SJSA1 (cell line): ENCODE measurements at regions not wholly inside any gene's neighbourhood (a gene's known extent, or its start where the extent isn't known, plus 50 kb on each side); places are given as distances from the start of the nearest gene placed in this dataset.
"Not testable (repeated sequence)": the region's sequence is repeated elsewhere in the genome, so short reads cannot be mapped to it uniquely, and the experiment has no call there.

Source experiments
- DNase-seq, 2 experiments: peaks; one replicate each; pipeline ENCODE4 v3.0.0-alpha.2; 2015 to 2020; ENCODE audit warnings: low spot score in 2 of 2, low read depth in 1 of 2
- H3K27ac ChIP-seq: fragments of 250-450 bp; sonication (Bioruptor Pico); 2 replicates; pipeline ENCODE4 v1.5.1; 2020; ENCODE audit warnings: mild to moderate bottlenecking, moderate library complexity
- H3K27me3 ChIP-seq: fragments of 250-450 bp; sonication (Bioruptor Pico); replicated peaks from 2 replicates; pipeline ENCODE4 v1.5.1; 2020; ENCODE audit warnings: mild to moderate bottlenecking, moderate library complexity
- H3K36me3 ChIP-seq: fragments of 250-450 bp; sonication (Bioruptor Pico); 2 replicates; pipeline ENCODE4 v1.5.1; 2020; ENCODE audit warnings: mild to moderate bottlenecking
- H3K4me1 ChIP-seq: fragments of 250-450 bp; sonication (Bioruptor Pico); replicated peaks from 2 replicates; pipeline ENCODE4 v1.6.1; 2021; ENCODE audit warnings: mild to moderate bottlenecking
- H3K4me3 ChIP-seq: fragments of 250-450 bp; sonication (Bioruptor Pico); 2 replicates; pipeline ENCODE4 v1.5.1; 2020; ENCODE audit warnings: mild to moderate bottlenecking
- H3K9me3 ChIP-seq: fragments of 250-450 bp; sonication (Bioruptor Pico); replicated peaks from 2 replicates; pipeline ENCODE4 v1.5.1; 2020; ENCODE audit warnings: mild to moderate bottlenecking

DNA sequence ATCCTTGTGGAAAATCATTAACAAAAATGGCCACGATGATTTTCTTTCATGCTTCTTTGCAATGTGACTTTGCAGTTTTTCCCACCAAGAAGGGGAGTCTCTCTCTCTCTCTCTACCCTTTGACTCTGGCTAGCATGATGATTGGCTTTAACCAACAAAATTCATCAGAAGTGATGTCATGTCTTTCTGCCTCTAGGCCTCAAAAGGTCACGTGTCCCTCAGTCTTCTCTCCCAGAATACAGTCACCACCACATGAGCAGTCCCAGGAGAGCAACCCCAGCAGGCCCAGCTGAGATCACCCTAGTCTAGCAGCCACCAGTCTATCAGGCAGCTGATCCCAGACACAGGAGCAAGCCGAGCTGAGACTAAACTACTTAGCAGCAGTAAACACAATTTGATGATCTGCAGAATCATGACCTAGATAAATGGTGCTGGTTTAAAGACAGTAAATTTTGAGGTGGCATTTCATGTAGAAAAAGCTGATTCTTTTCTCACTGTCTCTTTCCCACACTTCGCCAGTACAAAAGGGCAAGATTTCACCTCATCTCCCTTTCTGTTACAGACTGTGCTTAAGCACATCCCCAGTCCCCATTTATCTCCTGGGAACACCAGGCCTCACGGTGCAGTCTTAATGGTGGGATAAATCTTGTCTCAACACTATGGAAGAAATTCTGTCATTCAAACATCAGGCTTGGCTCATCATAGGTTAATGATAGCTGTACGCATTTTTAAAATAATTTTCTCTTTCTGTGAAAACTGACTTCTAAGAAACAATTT, 132.7 kb downstream of the SCG2 start:
- no peak overlapping the region for H3K4me3 ChIP-seq
- H3K4me1 ChIP-seq: no peaks in the 10 kb centered on the region
- H3K36me3 ChIP-seq: no peaks in the 10 kb centered on the region
- H3K27me3 ChIP-seq: no peaks in the 10 kb centered on the region
- H3K27ac ChIP-seq: no peak overlapping the region
- H3K9me3 ChIP-seq: no peaks in the 10 kb centered on the region; the same call in 1 of the 2 replicates
- DNase-seq: no peak

DNA sequence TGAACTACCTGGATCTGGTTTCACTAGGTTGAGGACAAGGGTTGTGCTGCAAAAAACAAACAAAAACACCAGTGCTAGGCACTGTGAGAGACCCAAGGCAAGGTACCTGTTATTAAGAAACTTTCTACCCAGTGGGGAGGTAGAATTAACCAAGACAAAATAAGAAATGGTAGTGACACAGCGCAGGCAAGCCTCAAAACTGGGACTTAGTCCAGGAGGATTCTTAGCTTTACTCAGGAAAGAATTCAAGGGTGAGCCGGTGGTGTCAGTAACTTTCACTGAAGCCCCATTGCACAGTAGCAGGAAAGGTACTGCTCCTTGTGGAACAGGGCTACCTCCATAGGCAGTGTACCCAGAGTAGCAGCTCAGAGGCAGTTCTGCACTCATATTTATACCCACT, 131.6 kb downstream of the SCG2 start:
- DNase-seq: no peak
- H3K9me3 ChIP-seq: no peaks in the 10 kb centered on the region; the same call in 1 of the 2 replicates
- no peaks in the 10 kb centered on the region for H3K4me1 ChIP-seq
- H3K4me3 ChIP-seq: no peak overlapping the region
- no peaks in the 10 kb centered on the region for H3K36me3 ChIP-seq
- no peaks in the 10 kb centered on the region for H3K27me3 ChIP-seq
- no peak overlapping the region for H3K27ac ChIP-seq

DNA sequence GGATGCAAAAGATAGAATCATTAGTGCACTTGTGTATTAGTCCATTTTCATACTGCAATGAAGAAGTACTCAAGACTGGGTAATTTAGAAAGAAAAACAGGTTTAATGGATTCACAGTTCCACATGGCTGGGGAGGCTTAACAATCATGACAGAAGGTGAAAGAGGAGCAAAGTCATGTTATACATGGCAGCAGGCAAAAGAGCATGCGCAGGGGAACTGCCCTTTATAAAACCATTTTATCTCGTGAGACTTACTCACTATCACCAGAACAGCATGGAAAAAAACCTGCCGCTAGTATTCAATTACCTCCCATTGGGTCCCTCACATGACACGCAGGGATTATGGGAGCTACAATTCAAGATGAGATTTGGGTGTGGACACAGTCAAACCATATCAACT, 129.4 kb downstream of the SCG2 start:
- H3K4me1 ChIP-seq: no peaks in the 10 kb centered on the region
- no peak overlapping the region for H3K4me3 ChIP-seq
- H3K36me3 ChIP-seq: no peaks in the 10 kb centered on the region
- no peak for DNase-seq
- H3K27ac ChIP-seq: no peak overlapping the region
- no peaks in the 10 kb centered on the region; the same call in 1 of the 2 replicates for H3K9me3 ChIP-seq
- H3K27me3 ChIP-seq: no peaks in the 10 kb centered on the region

DNA sequence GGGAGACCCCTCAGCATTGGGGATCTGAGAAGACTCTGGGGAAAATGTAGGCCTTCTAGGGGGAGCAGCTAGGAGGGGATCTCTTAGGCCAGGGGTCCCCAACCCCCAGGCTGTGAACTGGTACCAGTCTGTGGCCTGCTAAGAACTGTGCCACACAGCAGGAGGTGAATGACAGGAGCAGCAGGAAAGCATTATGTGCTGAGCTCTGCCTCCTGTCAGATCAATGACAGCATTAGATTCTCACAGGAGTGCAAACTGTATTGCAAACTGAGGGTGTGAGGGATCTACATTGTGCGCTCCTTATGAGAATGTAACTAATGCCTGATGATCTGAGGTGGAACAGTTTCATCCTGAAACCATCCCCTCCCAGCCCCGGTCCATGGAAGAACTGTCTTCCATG, 127.3 kb downstream of the SCG2 start:
- no peak for DNase-seq
- H3K36me3 ChIP-seq: no peaks in the 10 kb centered on the region
- H3K9me3 ChIP-seq: no peaks in the 10 kb centered on the region
- H3K4me1 ChIP-seq: no peaks in the 10 kb centered on the region
- no peak overlapping the region for H3K4me3 ChIP-seq
- no peaks in the 10 kb centered on the region for H3K27me3 ChIP-seq
- H3K27ac ChIP-seq: no peak overlapping the region

DNA sequence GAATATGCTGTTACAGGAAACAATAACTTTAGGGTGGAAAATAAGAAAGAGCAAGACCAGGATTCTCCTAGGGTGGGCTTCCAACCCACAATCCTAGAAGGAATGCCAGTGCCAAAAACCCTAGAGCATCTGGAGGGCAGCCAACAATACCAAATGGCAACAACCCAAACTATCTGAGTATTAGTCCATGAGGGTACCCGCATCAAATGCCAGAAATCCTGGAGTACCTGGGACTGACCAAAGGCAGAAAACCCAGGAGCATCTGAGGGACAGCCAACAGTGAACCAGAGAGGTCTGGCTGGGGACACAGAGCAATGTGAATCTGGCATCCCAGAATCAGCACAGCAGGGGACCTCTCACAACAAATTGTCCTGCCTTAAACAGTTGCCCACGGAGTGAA, 126.3 kb downstream of the SCG2 start:
- no peaks in the 10 kb centered on the region for H3K27me3 ChIP-seq
- no peaks in the 10 kb centered on the region for H3K36me3 ChIP-seq
- no peak overlapping the region for H3K27ac ChIP-seq
- no peaks in the 10 kb centered on the region for H3K9me3 ChIP-seq
- DNase-seq: no peak
- no peaks in the 10 kb centered on the region for H3K4me1 ChIP-seq
- H3K4me3 ChIP-seq: no peak overlapping the region

DNA sequence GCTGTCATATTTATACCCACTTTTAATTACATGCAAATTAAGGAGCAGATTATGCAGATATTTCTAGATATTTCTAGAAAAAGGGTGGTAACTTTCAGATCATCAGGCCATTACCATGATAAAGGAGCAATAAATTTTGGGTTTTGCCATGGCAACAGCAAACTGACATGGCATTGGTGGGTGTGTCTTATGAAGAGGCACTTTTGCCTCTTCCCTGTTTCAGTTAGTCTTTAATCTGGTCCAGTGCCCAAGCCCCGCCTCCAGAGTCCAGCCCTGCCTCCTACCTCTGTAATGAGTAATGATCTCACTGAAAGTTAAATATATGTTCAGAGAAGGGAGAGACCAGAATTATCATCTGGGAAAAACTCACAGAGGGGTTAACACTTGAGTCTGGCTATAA, 124.8 kb downstream of the SCG2 start:
- Histone ChIP-seq H3K27ac (no peak overlapping the region), H3K36me3 (no peaks in the 10 kb centered on the region), H3K9me3 (no peaks in the 10 kb centered on the region), H3K4me3 (no peak overlapping the region), H3K27me3 (no peaks in the 10 kb centered on the region), H3K4me1 (no peaks in the 10 kb centered on the region)
- no peak for DNase-seq

DNA sequence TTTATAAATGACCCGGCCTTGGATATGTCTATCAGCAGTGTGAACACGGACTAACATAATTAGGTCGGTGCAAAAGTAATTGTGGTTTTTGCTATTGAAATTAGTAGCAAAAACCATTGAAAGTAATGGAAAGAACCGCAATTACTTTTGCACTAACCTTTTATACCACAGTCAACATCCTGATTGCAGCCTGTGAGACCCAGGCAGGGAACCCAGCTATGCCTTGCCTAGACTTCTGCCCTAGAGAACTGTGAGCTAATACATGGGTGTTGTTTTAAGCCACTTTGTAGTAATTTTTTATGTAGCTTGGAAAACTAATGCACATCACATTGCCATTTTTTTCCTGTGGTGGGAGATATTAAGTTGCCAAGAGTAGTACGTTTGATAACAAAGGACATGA, 120.7 kb downstream of the SCG2 start:
- no peak overlapping the region for H3K27ac ChIP-seq
- H3K4me1 ChIP-seq: no peaks in the 10 kb centered on the region
- H3K9me3 ChIP-seq: no peaks in the 10 kb centered on the region
- no peak for DNase-seq
- H3K36me3 ChIP-seq: no peaks in the 10 kb centered on the region
- H3K4me3 ChIP-seq: no peak overlapping the region
- no peaks in the 10 kb centered on the region for H3K27me3 ChIP-seq

DNA sequence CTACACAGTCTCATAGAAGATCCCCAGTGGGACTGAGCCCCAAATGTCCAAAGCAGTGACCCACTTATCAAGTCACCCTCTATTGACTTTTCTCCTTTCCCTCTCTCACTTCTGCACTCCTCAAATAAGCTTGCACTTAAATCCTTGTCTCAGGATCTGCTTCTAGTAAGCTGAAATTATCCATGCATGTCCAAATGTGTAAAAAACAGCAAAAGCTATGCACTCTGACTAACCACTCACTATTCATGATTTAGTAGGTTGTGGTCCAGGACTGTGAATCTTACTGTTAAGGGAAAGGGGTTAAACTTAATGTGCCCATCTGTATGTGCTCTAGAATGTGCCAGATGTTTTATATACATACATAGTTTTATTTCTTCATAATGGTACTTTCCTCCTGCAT, 115.4 kb downstream of the SCG2 start:
- H3K27ac ChIP-seq: no peak overlapping the region
- H3K36me3 ChIP-seq: no peaks in the 10 kb centered on the region
- no peaks in the 10 kb centered on the region for H3K27me3 ChIP-seq
- H3K4me1 ChIP-seq: peaks cover 24% of the 10 kb centered on the region
- no peaks in the 10 kb centered on the region for H3K9me3 ChIP-seq
- DNase-seq: no peak
- no peak overlapping the region for H3K4me3 ChIP-seq

DNA sequence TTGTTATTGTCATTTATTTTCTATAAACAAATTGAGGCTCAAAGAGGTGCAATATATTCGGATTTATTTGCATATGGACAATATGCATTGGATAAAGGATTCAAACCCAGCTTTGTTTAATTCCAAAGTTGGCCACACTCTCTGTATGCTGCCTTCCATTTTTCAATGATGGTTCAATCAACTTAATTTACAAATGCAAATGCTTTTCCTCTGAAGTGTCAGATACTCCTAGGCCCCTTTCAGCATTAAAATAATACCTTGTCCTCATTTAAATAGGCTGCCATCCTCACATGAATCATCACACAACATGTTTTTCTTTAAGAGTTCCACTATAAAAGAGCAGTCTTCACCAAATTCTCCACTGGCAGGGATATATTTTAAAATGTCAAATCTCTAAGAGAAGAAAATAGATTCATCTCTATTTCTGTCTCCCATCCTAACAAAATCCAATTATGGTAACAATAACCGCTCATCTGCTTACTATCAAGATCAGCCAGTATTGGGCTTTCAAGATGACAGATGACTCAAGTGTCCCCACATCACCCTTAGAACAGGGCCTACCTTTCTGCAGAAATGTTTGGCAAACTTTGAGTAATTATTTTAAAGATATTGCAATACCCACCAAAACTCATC, 114.8 kb downstream of the SCG2 start:
- no peak for DNase-seq
- Histone ChIP-seq H3K27ac (no peak overlapping the region), H3K36me3 (no peaks in the 10 kb centered on the region), H3K4me3 (no peak overlapping the region), H3K9me3 (no peaks in the 10 kb centered on the region), H3K4me1 (peaks cover 24% of the 10 kb centered on the region), H3K27me3 (no peaks in the 10 kb centered on the region)

DNA sequence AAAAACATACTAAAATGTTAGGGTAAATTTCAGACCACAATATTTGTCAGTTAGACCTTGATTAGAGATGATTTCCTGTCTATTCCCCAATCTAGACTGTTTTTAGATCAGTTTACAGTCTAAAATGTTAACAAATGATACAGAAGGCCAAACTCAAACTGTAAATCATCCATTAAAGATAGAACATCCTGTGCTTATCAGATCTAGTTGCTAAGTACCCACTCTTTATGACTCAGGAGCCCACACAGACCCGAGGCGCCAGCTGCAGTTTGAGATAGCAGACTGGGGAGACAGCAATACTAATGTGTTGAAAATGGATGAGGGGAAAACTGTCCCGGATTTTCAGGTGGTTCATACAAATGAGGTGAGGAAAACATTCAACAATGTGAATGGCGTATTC, 113.3 kb downstream of the SCG2 start:
- Histone ChIP-seq H3K27me3 (no peaks in the 10 kb centered on the region), H3K27ac (peak overlapping the region; percentile 45), H3K36me3 (no peaks in the 10 kb centered on the region), H3K4me3 (no peak overlapping the region), H3K4me1 (peaks cover 24% of the 10 kb centered on the region), H3K9me3 (no peaks in the 10 kb centered on the region)
- DNase-seq: peak; percentile 50

DNA sequence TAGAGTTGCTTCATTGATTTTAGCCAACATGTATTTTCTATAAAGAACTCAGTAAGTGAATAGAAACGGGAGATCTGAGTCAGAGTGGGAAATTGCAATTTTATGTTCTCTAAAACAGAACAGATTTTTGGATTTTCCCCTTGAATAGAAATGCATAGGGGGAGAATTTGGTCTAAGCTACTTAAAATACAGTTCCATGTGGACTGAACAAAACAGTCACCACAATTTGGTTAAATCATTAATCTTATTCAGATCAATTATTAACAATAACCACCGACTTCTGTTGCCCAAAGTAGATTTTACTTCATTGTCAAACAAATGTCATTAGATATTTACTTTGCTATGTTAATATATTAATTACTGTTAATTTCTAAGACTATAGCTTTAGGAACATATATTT, 107.7 kb downstream of the SCG2 start:
- Histone ChIP-seq H3K9me3 (no peaks in the 10 kb centered on the region), H3K27ac (no peak overlapping the region), H3K36me3 (no peaks in the 10 kb centered on the region), H3K27me3 (no peaks in the 10 kb centered on the region), H3K4me1 (peaks cover under 1% of the 10 kb centered on the region; the same call in 1 of the 2 replicates), H3K4me3 (no peak overlapping the region)
- no peak for DNase-seq

DNA sequence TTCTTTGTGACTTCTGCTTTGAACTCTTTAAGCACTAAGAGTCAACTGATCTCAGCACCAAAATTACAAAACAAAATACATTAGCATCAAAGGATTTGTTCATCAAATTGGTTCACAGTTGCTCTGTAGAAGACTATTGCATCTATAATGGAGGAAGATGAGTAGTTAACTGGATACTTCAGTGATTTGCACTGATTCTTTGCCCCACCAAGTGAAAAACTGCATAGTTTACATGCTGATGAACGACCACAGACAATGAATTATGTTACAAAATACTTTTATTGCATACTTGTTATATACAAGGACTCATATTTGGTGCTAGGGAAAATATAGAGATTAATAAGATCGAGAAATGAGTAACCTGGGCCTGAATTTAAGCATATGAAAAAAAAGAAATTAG, 107.2 kb downstream of the SCG2 start:
- no peak for DNase-seq
- Histone ChIP-seq H3K4me3 (no peak overlapping the region), H3K9me3 (no peaks in the 10 kb centered on the region), H3K27me3 (no peaks in the 10 kb centered on the region), H3K36me3 (no peaks in the 10 kb centered on the region), H3K4me1 (no peaks in the 10 kb centered on the region), H3K27ac (no peak overlapping the region)

DNA sequence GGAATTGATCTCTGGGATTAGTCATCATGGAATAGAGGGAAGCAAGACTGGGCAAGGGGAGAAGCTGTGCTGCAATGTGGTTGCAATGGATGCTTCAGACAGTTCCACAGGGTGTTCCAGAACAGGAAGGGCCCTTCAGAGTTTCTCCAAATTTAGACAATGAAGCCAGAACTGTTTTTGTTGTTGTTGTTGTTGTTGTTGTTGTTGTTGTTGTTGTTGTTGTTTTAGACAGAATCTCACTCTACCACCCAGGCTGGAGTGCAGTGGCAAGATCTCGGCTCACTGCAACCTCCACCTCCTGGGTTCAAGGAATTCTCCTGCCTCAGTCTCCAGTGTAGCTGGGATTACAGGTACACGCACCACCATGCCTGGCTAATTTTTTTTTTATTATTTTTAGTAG, 105.3 kb downstream of the SCG2 start:
- not testable (repeated sequence) for H3K4me3 ChIP-seq, H3K27ac ChIP-seq, H3K36me3 ChIP-seq, DNase-seq, H3K4me1 ChIP-seq, H3K9me3 ChIP-seq, H3K27me3 ChIP-seq

DNA sequence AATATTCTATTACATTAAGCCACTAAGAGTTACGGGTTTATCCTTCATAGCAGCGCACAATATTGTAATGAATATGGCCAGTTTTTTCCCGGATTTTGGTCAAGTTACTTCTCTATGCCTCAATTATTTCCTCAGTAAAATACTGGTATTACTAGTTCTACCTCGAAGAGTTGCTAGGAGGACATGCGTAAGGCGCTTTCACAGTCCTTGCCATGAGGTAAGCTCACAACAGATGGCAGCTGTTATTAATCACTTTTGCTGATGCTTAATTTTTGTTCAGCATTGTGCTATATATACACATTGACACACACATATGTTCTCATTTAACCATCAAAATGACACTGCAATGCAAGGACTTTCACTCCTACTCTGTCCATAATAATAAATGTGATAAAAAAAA, 101.5 kb downstream of the SCG2 start:
- Histone ChIP-seq H3K36me3 (no peaks in the 10 kb centered on the region), H3K4me1 (no peaks in the 10 kb centered on the region), H3K27ac (no peak overlapping the region), H3K9me3 (no peaks in the 10 kb centered on the region), H3K27me3 (no peaks in the 10 kb centered on the region), H3K4me3 (no peak overlapping the region)
- DNase-seq: no peak

DNA sequence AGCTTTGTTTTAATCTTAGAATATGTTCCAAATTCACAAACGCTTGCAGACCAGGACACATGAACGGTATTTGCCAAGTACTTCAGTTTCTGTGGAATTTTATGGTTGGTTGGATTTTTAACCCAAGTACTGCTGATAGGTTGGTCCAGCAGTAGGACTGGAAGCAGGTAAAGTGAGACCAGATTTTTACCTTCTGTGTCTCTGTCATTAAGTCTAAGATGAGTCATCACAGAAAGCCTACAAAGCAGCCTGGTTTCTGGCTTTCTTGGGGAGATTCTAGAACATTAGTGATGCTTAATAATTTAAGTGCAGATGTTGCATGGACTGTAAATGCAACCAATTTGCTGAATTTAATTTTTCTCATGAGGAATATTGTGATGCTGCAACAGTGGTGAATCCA, 100.5 kb downstream of the SCG2 start:
- DNase-seq: no peak
- Histone ChIP-seq H3K4me3 (no peak overlapping the region), H3K27me3 (no peaks in the 10 kb centered on the region), H3K36me3 (no peaks in the 10 kb centered on the region), H3K4me1 (no peaks in the 10 kb centered on the region), H3K27ac (no peak overlapping the region), H3K9me3 (no peaks in the 10 kb centered on the region)
